HepG2 (cell line): ENCODE measurements at regions not wholly inside any gene's neighbourhood (a gene's known extent, or its start where the extent isn't known, plus 50 kb on each side); places are given as distances from the start of the nearest gene placed in this dataset.

Experiments used
- ATAC-seq: fragments of 200-7000 bp; cut with Tn5 transposase; 3 replicates; pipeline ENCODE4 v1.9.1; 2020; ENCODE audit warnings: mild to moderate bottlenecking, moderate library complexity
- BruUV-seq: library from RNA; stranded (reverse); fragments of 400-500 nt; replicated peaks from 2 replicates; lab custom pipeline; 2021; lab: Mats Ljungman, UMichigan
- CTCF ChIA-PET: fragments of 300-600 bp; formaldehyde crosslinking; extraction: SDS; loops from one replicate; lab custom pipeline; 2021; ENCODE audit warnings: low total read pairs, inconsistent platforms, low intra/inter-chr PET ratio; lab: Yijun Ruan, JAX
- POLR2A ChIA-PET: fragments of 350-600 bp; sonication (Branson Sonifier 250); formaldehyde crosslinking; loops from one replicate; lab custom pipeline; 2020; ENCODE audit warnings: antibody characterized with exemption, inconsistent platforms; lab: Yijun Ruan, JAX
- DNase-seq: peaks from one replicate; pipeline ENCODE4 v3.0.0-alpha.2; 2015; ENCODE audit warnings: low spot score
- FAIRE-seq: peaks from 3 replicates; lab custom pipeline; 2011; peaks lifted over from hg19 to GRCh38; lab: Jason Lieb, UNC
- H2AFZ ChIP-seq: one replicate; pipeline ENCODE4 v1.6.1; 2011; ENCODE audit warnings: low read length, inconsistent platforms
- H3K27ac ChIP-seq: fragments of 300-600 bp; 3 replicates; pipeline ENCODE4 v1.8.0; 2011; ENCODE audit warnings: mixed run types, mild to moderate bottlenecking, mixed read lengths, low read length, inconsistent platforms; ENCODE audit not compliant: insufficient read depth; ENCODE audit errors: extremely low read length
- H3K27me3 ChIP-seq, 2 experiments: fragments of 200-600 bp in 1 of 2; 2 replicates in 1 of 2; 3 replicates in 1 of 2; pipeline versions ENCODE4 v1.6.0 to v1.8.0; 2011; ENCODE audit warnings: low read length in 2 of 2, mild to moderate bottlenecking in 2 of 2, moderate library complexity in 2 of 2, inconsistent platforms in 1 of 2; ENCODE audit not compliant: insufficient read depth in 2 of 2, control insufficient read depth in 1 of 2
- H3K36me3 ChIP-seq, 2 experiments: fragments of 200-600 bp in 1 of 2; replicated peaks in 1 of 2; 2 replicates in 1 of 2; 3 replicates in 1 of 2; pipeline versions ENCODE4 v1.5.1 to v1.8.0; 2011; ENCODE audit warnings: low read length in 2 of 2, inconsistent platforms in 1 of 2; ENCODE audit not compliant: insufficient read depth in 2 of 2, control insufficient read depth in 1 of 2
- H3K4me1 ChIP-seq: 2 replicates; pipeline ENCODE4 v1.5.1; 2012; ENCODE audit warnings: low read length, inconsistent platforms; ENCODE audit not compliant: insufficient read depth
- H3K4me2 ChIP-seq: 2 replicates; pipeline ENCODE4 v1.6.0; 2011; ENCODE audit warnings: low read depth, low read length, inconsistent platforms
- H3K4me3 ChIP-seq, 3 experiments: fragments of 200-600 bp in 1 of 3; sonication (generic), shearing (Covaris generic) in 1 of 3; replicated peaks in 1 of 3; 2 replicates each; pipeline ENCODE4 v1.5.1; 2011 to 2016; ENCODE audit warnings: low read length in 3 of 3, inconsistent platforms in 2 of 3, low read depth in 2 of 3, mild to moderate bottlenecking in 2 of 3, control low read depth in 1 of 3, mixed read lengths in 1 of 3; ENCODE audit not compliant: insufficient read depth in 1 of 3
- H3K79me2 ChIP-seq: one replicate; pipeline ENCODE4 v1.6.1; 2011; ENCODE audit warnings: low read length, inconsistent platforms; ENCODE audit not compliant: insufficient read depth
- H3K9ac ChIP-seq: 2 replicates; pipeline ENCODE4 v1.6.0; 2011; ENCODE audit warnings: mild to moderate bottlenecking, low read depth, low read length, inconsistent platforms; ENCODE audit not compliant: insufficient read depth
- H3K9me3 ChIP-seq: 2 replicates; pipeline ENCODE4 v1.5.1; 2012; ENCODE audit warnings: mild to moderate bottlenecking, low read length
- H4K20me1 ChIP-seq: 2 replicates; pipeline ENCODE4 v1.6.0; 2011; ENCODE audit warnings: inconsistent platforms, mild to moderate bottlenecking, low read length, moderate library complexity; ENCODE audit not compliant: insufficient read depth
- DMTF1 ChIP-seq: sonication (generic); formaldehyde crosslinking; IDR thresholded peaks from 2 replicates; pipeline ENCODE4 v1.4.0; 2020; ENCODE audit warnings: mild to moderate bottlenecking, missing genetic modification reagents
- ETV5 ChIP-seq: IDR thresholded peaks from 2 replicates; pipeline ENCODE4 v1.6.1; 2018; ENCODE audit warnings: missing biosample characterization, missing genetic modification reagents, inconsistent platforms, borderline replicate concordance
- GATA4 ChIP-seq: sonication (generic); IDR thresholded peaks from 2 replicates; pipeline ENCODE4 v1.6.1; 2016; ENCODE audit warnings: antibody characterized with exemption, low read depth, borderline replicate concordance
- MAFF ChIP-seq: IDR thresholded peaks from 2 replicates; pipeline ENCODE4 v1.6.1; 2011; ENCODE audit warnings: low read depth, low read length, improper control_type of control experiment
- MLLT10 ChIP-seq: sonication (generic); formaldehyde crosslinking; IDR thresholded peaks from 2 replicates; pipeline ENCODE4 v1.4.0; 2020; ENCODE audit warnings: missing genetic modification reagents
- POGK ChIP-seq: sonication (generic); formaldehyde crosslinking; conservative IDR thresholded peaks from 2 replicates; pipeline ENCODE4 v1.8.0; 2022; ENCODE audit warnings: mild to moderate bottlenecking, moderate library complexity, missing genetic modification reagents
- SNAPC5 ChIP-seq: sonication (generic); formaldehyde crosslinking; IDR thresholded peaks from 2 replicates; pipeline ENCODE4 v1.8.1; 2023; ENCODE audit warnings: mild to moderate bottlenecking, missing genetic modification reagents, borderline replicate concordance
- U2AF1 ChIP-seq: fragments of 200-400 bp; formaldehyde crosslinking; optimal IDR thresholded peaks from 2 replicates; pipeline ENCODE3; 2017; ENCODE audit warnings: mild to moderate bottlenecking, low read depth, low read length
- WIZ ChIP-seq: sonication (generic); formaldehyde crosslinking; IDR thresholded peaks from 2 replicates; pipeline ENCODE4 v1.5.1; 2020; ENCODE audit warnings: mild to moderate bottlenecking, missing genetic modification reagents
- ZNF639 ChIP-seq: conservative IDR thresholded peaks from 2 replicates; pipeline ENCODE4 v1.6.1; 2018; ENCODE audit warnings: missing genetic modification reagents
- ZNF672 ChIP-seq: sonication (generic); formaldehyde crosslinking; IDR thresholded peaks from 2 replicates; pipeline ENCODE4 v1.8.1; 2022; ENCODE audit warnings: missing genetic modification reagents
- WGBS: methylation state at CpG from one replicate; pipeline ENCODE4 v1.1.6; 2017; ENCODE audit warnings: low lambda C conversion rate; 5-methylcytosine and 5-hydroxymethylcytosine counted together
- in situ Hi-C: cut with HindIII; loops from 2 replicates; pipeline ENCODE4 v1.10.0; 2017; ENCODE audit warnings: low pct_unique_long_range_greater_than_20kb; ENCODE audit not compliant: extremely low pct_ligation_motif_present
- intact Hi-C: fragments of 100-400 bp; cut with micrococcal nuclease; formaldehyde crosslinking; loops from one replicate; pipeline ENCODE4 v1.10.0; 2022; ENCODE audit not compliant: unreplicated experiment

GRCh38 chr20:56875803-56876202 is 246.7 kb downstream of the TFAP2C start:
- no peak overlapping the region for H2AFZ ChIP-seq
- ChIA-PET POLR2A (no interaction called here), CTCF (no interaction called here)
- ATAC-seq (no peak), FAIRE-seq (no peak), DNase-seq (no peak)
- no peak for TF ChIP-seq U2AF1
- no TSS peak for BruUV-seq
- H4K20me1 ChIP-seq = no peaks in the 10 kb centered on the region
- no peaks in the 10 kb centered on the region for H3K79me2 ChIP-seq
- in situ Hi-C loops = no loop called here
- no peak overlapping the region for H3K4me3 ChIP-seq
- no peaks in the 10 kb centered on the region for H3K36me3 ChIP-seq
- H3K27ac ChIP-seq = no peak overlapping the region
- peaks cover 2 to 42% of the 10 kb centered on the region in 2 experiments for H3K27me3 ChIP-seq
- H3K4me2 ChIP-seq = no peak overlapping the region
- H3K4me1 ChIP-seq = no peaks in the 10 kb centered on the region
- intact Hi-C loops = no loop called here
- H3K9me3 ChIP-seq = no peaks in the 10 kb centered on the region
- no peak overlapping the region for H3K9ac ChIP-seq
- 16% methylated on average over 7 of the region's 7 CpGs for WGBS

GRCh38 chr20:56885521-56885920 is 256.4 kb downstream of the TFAP2C start:
- intact Hi-C loops = no loop called here
- ChIA-PET POLR2A (no interaction called here), CTCF (no interaction called here)
- ATAC-seq = no peak
- H2AFZ ChIP-seq = no peak overlapping the region
- WGBS = 51% methylated on average over 14 of the region's 14 CpGs
- peaks cover 2 to 34% of the 10 kb centered on the region in 2 experiments; a peak in 1 of 5 replicates for H3K27me3 ChIP-seq
- BruUV-seq = no TSS peak
- no peak overlapping the region for H3K9ac ChIP-seq
- no peaks in the 10 kb centered on the region for H3K36me3 ChIP-seq
- in situ Hi-C loops = no loop called here
- FAIRE-seq = no peak
- no peaks in the 10 kb centered on the region for H3K4me1 ChIP-seq
- no peak overlapping the region for H3K27ac ChIP-seq
- H3K9me3 ChIP-seq = no peaks in the 10 kb centered on the region
- H3K4me2 ChIP-seq = no peak overlapping the region
- no peak for DNase-seq
- H3K4me3 ChIP-seq = no peak overlapping the region
- H4K20me1 ChIP-seq = no peaks in the 10 kb centered on the region
- no peaks in the 10 kb centered on the region for H3K79me2 ChIP-seq
- no peak for TF ChIP-seq MLLT10 (CRISPR knock-in tag)
- no peak for TF ChIP-seq ETV5
- no peak for TF ChIP-seq DMTF1 (CRISPR knock-in tag)
- TF ChIP-seq GATA4 = no peak
- no peak for TF ChIP-seq POGK
- TF ChIP-seq MAFF = no peak
- TF ChIP-seq ZNF639 = no peak
- no peak for TF ChIP-seq WIZ (CRISPR knock-in tag)
- no peak for TF ChIP-seq ZNF672 (CRISPR knock-in tag)
- no peak for TF ChIP-seq SNAPC5 (CRISPR knock-in tag)
